H1 (cell line): ENCODE measurements at regions not wholly inside any gene's neighbourhood (a gene's known extent, or its start where the extent isn't known, plus 50 kb on each side); places are given as distances from the start of the nearest gene placed in this dataset.

ENCODE experiments used
- CTCF ChIA-PET: fragments of 300-600 bp; sonication (Branson Sonifier 250); formaldehyde crosslinking; loops from one replicate; lab custom pipeline; 2021; ENCODE audit not compliant: partially characterized antibody; lab: Charles Lee
- POLR2A ChIA-PET: fragments of 300-600 bp; sonication (Branson Sonifier 250); formaldehyde crosslinking; loops from one replicate; lab custom pipeline; 2021; ENCODE audit warnings: inconsistent platforms; ENCODE audit not compliant: partially characterized antibody; lab: Charles Lee
- DNase-seq, 2 experiments: peaks; one replicate each; pipeline versions ENCODE4 v3.0.0 to v3.0.0-alpha.2; 2010 to 2022; ENCODE audit warnings: low spot score in 2 of 2, low read depth in 1 of 2, mixed read lengths in 1 of 2
- FAIRE-seq: peaks from 2 replicates; lab custom pipeline; 2011; peaks lifted over from hg19 to GRCh38; lab: Jason Lieb, UNC
- H2AFZ ChIP-seq: 2 replicates; pipeline ENCODE4 v1.8.1; 2012; ENCODE audit warnings: low read length, inconsistent platforms
- H2AK5ac ChIP-seq: 2 replicates; pipeline ENCODE4 v1.6.1; 2013; ENCODE audit warnings: low read depth, low read length
- H2BK120ac ChIP-seq: replicated peaks from 2 replicates; pipeline ENCODE3; 2013; ENCODE audit warnings: low read depth, low read length, inconsistent platforms
- H2BK12ac ChIP-seq: 2 replicates; pipeline ENCODE4 v1.6.1; 2013; ENCODE audit warnings: low read depth, low read length
- H2BK15ac ChIP-seq: 2 replicates; pipeline ENCODE4 v1.6.1; 2013; ENCODE audit warnings: low read length
- H2BK20ac ChIP-seq: 2 replicates; pipeline ENCODE4 v1.6.1; 2013; ENCODE audit warnings: low read length
- H2BK5ac ChIP-seq: 2 replicates; pipeline ENCODE4 v1.6.1; 2013; ENCODE audit warnings: low read depth, low read length
- H3K14ac ChIP-seq: 2 replicates; pipeline ENCODE4 v1.6.1; 2013; ENCODE audit warnings: inconsistent platforms; ENCODE audit not compliant: insufficient read length
- H3K18ac ChIP-seq: 2 replicates; pipeline ENCODE4 v1.6.1; 2013; ENCODE audit warnings: low read length; ENCODE audit errors: extremely low read depth
- H3K23ac ChIP-seq: 2 replicates; pipeline ENCODE4 v1.6.1; 2013; ENCODE audit warnings: inconsistent platforms; ENCODE audit not compliant: insufficient read length
- H3K23me2 ChIP-seq: 2 replicates; pipeline ENCODE4 v1.6.1; 2013; ENCODE audit warnings: low read depth, low read length
- H3K27ac ChIP-seq: 2 replicates; pipeline ENCODE4 v1.6.1; 2011; ENCODE audit warnings: low read depth, low read length, inconsistent platforms
- H3K27me3 ChIP-seq, 4 experiments: replicated peaks in 1 of 4; 1 replicate in 1 of 4; 2 replicates in 3 of 4; pipeline versions ENCODE4 v1.6.1 to v1.8.1; 2011 to 2013; ENCODE audit warnings: low read length in 3 of 4, mild to moderate bottlenecking in 3 of 4, inconsistent platforms in 2 of 4, mixed read lengths in 2 of 4, moderate library complexity in 1 of 4; ENCODE audit not compliant: control insufficient read depth in 3 of 4, insufficient read depth in 3 of 4; ENCODE audit errors: extremely low read depth in 1 of 4
- H3K36me3 ChIP-seq, 4 experiments: 2 replicates each; pipeline versions ENCODE4 v1.6.1 to v1.8.1; 2011 to 2013; ENCODE audit warnings: mild to moderate bottlenecking in 4 of 4, low read length in 3 of 4, moderate library complexity in 2 of 4, control low read depth in 1 of 4, inconsistent platforms in 1 of 4; ENCODE audit not compliant: insufficient read depth in 4 of 4, control insufficient read depth in 2 of 4
- H3K4ac ChIP-seq: replicated peaks from 2 replicates; pipeline ENCODE3; 2013; ENCODE audit warnings: low read length, low read depth, mixed read lengths, inconsistent platforms; ENCODE audit not compliant: insufficient read length
- H3K4me1 ChIP-seq, 4 experiments: replicated peaks in 1 of 4; 1 replicate in 1 of 4; 2 replicates in 3 of 4; pipeline versions ENCODE4 v1.6.1 to v1.8.1; 2011 to 2013; ENCODE audit warnings: low read length in 3 of 4, inconsistent platforms in 2 of 4, mixed read lengths in 1 of 4; ENCODE audit not compliant: insufficient read depth in 4 of 4, control insufficient read depth in 3 of 4
- H3K4me2 ChIP-seq, 2 experiments: 2 replicates each; pipeline versions ENCODE4 v1.6.1 to v1.8.1; 2011 to 2013; ENCODE audit warnings: low read depth in 2 of 2, low read length in 2 of 2, control low read depth in 1 of 2, inconsistent platforms in 1 of 2, mild to moderate bottlenecking in 1 of 2; ENCODE audit not compliant: insufficient read depth in 1 of 2
- H3K4me3 ChIP-seq, 4 experiments: fragments of 200-600, 300-600 bp in 1 of 4; sonication (generic), shearing (Covaris generic), sonication (Bioruptor Twin) in 1 of 4; 2 replicates each; pipeline versions ENCODE4 v1.5.1 to v1.8.1; 2011 to 2016; ENCODE audit warnings: low read length in 4 of 4, low read depth in 3 of 4, control low read depth in 2 of 4, inconsistent platforms in 2 of 4, mild to moderate bottlenecking in 2 of 4, mixed read lengths in 1 of 4, moderate library complexity in 1 of 4; ENCODE audit not compliant: insufficient read depth in 2 of 4; ENCODE audit errors: extremely low read depth in 1 of 4
- H3K56ac ChIP-seq: replicated peaks from 2 replicates; pipeline ENCODE3; 2013; ENCODE audit warnings: low read depth, mild to moderate bottlenecking, mixed read lengths, low read length, inconsistent platforms; ENCODE audit not compliant: insufficient read length
- H3K79me1 ChIP-seq: 2 replicates; pipeline ENCODE4 v1.6.1; 2013; ENCODE audit warnings: low read depth, low read length, control low read depth
- H3K79me2 ChIP-seq, 2 experiments: 2 replicates each; pipeline versions ENCODE4 v1.6.1 to v1.8.1; 2012 to 2013; ENCODE audit warnings: low read length in 2 of 2, mild to moderate bottlenecking in 2 of 2, inconsistent platforms in 1 of 2; ENCODE audit not compliant: insufficient read depth in 2 of 2, control insufficient read depth in 1 of 2
- H3K9ac ChIP-seq, 4 experiments: replicated peaks in 1 of 4; 1 replicate in 1 of 4; 2 replicates in 3 of 4; pipeline versions ENCODE4 v1.6.1 to v1.8.1; 2011 to 2013; ENCODE audit warnings: low read depth in 3 of 4, low read length in 3 of 4, control low read depth in 2 of 4, mild to moderate bottlenecking in 2 of 4, moderate library complexity in 2 of 4, inconsistent platforms in 1 of 4; ENCODE audit errors: extremely low read depth in 1 of 4
- H3K9me3 ChIP-seq, 2 experiments: 2 replicates each; pipeline versions ENCODE4 v1.6.1 to v1.8.1; 2012 to 2013; ENCODE audit warnings: mild to moderate bottlenecking in 2 of 2, moderate library complexity in 2 of 2, control low read depth in 1 of 2, inconsistent platforms in 1 of 2, low read depth in 1 of 2, low read length in 1 of 2, mixed read lengths in 1 of 2; ENCODE audit not compliant: insufficient read depth in 2 of 2
- H4K20me1 ChIP-seq, 2 experiments: replicated peaks in 1 of 2; 2 replicates each; pipeline versions ENCODE3 to v1.8.1; 2011 to 2013; ENCODE audit warnings: inconsistent platforms in 2 of 2, low read length in 2 of 2, mild to moderate bottlenecking in 1 of 2; ENCODE audit not compliant: insufficient read depth in 2 of 2, control insufficient read depth in 1 of 2
- H4K5ac ChIP-seq: 2 replicates; pipeline ENCODE4 v1.6.1; 2013; ENCODE audit warnings: low read length, low read depth, mixed read lengths, inconsistent platforms; ENCODE audit not compliant: insufficient read length
- H4K8ac ChIP-seq: 2 replicates; pipeline ENCODE4 v1.8.0; 2013; ENCODE audit warnings: mild to moderate bottlenecking, moderate library complexity, low read length, inconsistent platforms; ENCODE audit not compliant: insufficient read depth; ENCODE audit errors: extremely low read depth
- H4K91ac ChIP-seq: replicated peaks from 2 replicates; pipeline ENCODE3; 2013; ENCODE audit warnings: low read length, mixed read lengths, inconsistent platforms; ENCODE audit not compliant: insufficient read length
- ASH2L ChIP-seq: fragments of 200-600, 300-600 bp; sonication (generic); IDR thresholded peaks from one replicate; pipeline ENCODE4 v1.7.1; 2017; ENCODE audit warnings: low read length
- WGBS, 2 experiments: shearing (Covaris generic) in 1 of 2; methylation state at CpG; one replicate each; pipeline versions ENCODE4 v1.1.6 to v1.1.7; 2013 to 2015; ENCODE audit warnings: low lambda C conversion rate in 2 of 2, mixed read lengths in 2 of 2, inconsistent platforms in 1 of 2, low coverage in 1 of 2, missing lambda C conversion rate in 1 of 2; ENCODE audit not compliant: insufficient replicate concordance in 2 of 2, insufficient coverage in 1 of 2, insufficient read length in 1 of 2; ENCODE audit errors: extremely low coverage in 1 of 2, missing lambda C conversion rate in 1 of 2; 5-methylcytosine and 5-hydroxymethylcytosine counted together

DNA sequence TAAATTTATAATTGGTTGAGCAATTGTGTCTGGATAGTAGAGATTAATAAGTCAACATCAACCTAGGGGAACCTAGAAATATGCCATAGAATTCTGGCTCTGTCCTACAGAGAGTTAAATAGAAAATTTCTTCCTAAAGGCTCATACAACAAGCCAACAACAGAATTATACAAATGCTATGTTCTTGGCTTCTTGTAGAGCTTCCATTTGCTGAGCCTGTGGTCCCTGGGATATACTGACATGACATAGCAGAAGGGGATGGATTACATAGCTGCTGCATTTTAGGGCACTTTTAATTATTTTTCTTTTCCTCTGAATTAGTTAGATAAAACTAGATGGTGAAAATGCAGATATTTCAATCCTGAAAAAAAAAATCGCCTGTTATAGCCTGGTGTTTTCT is 95.5 kb upstream of the ST6GAL2 start:
- H3K27ac ChIP-seq = no peak overlapping the region
- WGBS, 2 experiments = 86% methylated on average over 1 of the region's 1 CpG; no CpG with 5 or more reads in 1 of the 2 experiments
- no peak overlapping the region for H2BK20ac ChIP-seq
- H3K4me3 ChIP-seq = no peak overlapping the region
- H3K4me1 ChIP-seq = no peaks in the 10 kb centered on the region
- H3K9me3 ChIP-seq = no peaks in the 10 kb centered on the region
- H2AK5ac ChIP-seq = no peak overlapping the region
- no peak overlapping the region for H3K4me2 ChIP-seq
- POLR2A ChIA-PET = no interaction called here
- H3K9ac ChIP-seq = no peak overlapping the region
- no peaks in the 10 kb centered on the region for H3K23me2 ChIP-seq
- H3K27me3 ChIP-seq = no peaks in the 10 kb centered on the region
- H4K5ac ChIP-seq = no peak overlapping the region
- no peaks in the 10 kb centered on the region for H3K79me1 ChIP-seq
- H3K4ac ChIP-seq = no peak overlapping the region
- no peak overlapping the region for H4K8ac ChIP-seq
- no peaks in the 10 kb centered on the region for H3K36me3 ChIP-seq
- no peak overlapping the region for H2AFZ ChIP-seq
- no peak overlapping the region for H2BK5ac ChIP-seq
- no peak overlapping the region for H2BK15ac ChIP-seq
- H3K14ac ChIP-seq = no peak overlapping the region
- H4K91ac ChIP-seq = no peak overlapping the region
- H4K20me1 ChIP-seq = no peaks in the 10 kb centered on the region
- H3K23ac ChIP-seq = no peak overlapping the region
- no peak for DNase-seq
- no peak overlapping the region for H2BK120ac ChIP-seq
- no peak overlapping the region for H3K56ac ChIP-seq
- no peak overlapping the region for H3K18ac ChIP-seq
- FAIRE-seq = no peak
- CTCF ChIA-PET = interaction anchor here (0.6 to 1.3 kb wide), 2 partner anchors 15 to 161 kb away, joined by 3 to 4 read pairs; no protein-coding TSS in a partner anchor
- no peak overlapping the region for H2BK12ac ChIP-seq
- H3K79me2 ChIP-seq = no peaks in the 10 kb centered on the region
- no peak for TF ChIP-seq ASH2L
